Activated naive CD4-positive, alpha-beta T cell treated with Interleukin-2 at 50 U/mL for 16 hours (primary cell): ENCODE measurements at regions not wholly inside any gene's neighbourhood (a gene's known extent, or its start where the extent isn't known, plus 50 kb on each side); places are given as distances from the start of the nearest gene placed in this dataset.

Experiments used
- DNase-seq: peaks from one replicate; pipeline ENCODE4 v3.0.0-alpha.2; 2020

GRCh38 chr10:35912615-35913569 is 270.8 kb upstream of the FZD8 start:
- no peak for DNase-seq

- no peak for DNase-seq
Measured at GRCh38 chr10:35911954-35912353, 269.9 kb upstream of the FZD8 start.

DNA sequence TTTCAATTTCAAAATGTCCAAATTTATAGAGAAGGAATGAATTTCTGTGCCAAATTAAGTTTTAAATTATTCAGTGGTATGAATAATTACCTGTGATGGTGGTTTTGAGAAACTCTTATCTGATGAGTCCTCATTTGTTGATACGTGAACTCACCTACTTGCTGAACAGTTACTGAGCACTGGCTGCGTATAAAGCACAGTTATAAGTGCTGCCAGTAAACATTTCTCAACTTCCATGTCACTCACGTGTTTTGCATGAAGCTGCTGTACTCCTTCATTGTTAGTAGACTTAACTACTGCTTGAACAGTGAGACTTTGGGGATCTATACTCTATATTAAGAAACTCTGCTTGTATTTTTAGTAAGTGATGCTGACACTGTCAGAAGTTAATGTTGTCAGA is 269.1 kb upstream of the FZD8 start:
- DNase-seq = no peak

GRCh38 chr10:35910234-35910633 is 268.1 kb upstream of the FZD8 start:
- no peak for DNase-seq

DNA sequence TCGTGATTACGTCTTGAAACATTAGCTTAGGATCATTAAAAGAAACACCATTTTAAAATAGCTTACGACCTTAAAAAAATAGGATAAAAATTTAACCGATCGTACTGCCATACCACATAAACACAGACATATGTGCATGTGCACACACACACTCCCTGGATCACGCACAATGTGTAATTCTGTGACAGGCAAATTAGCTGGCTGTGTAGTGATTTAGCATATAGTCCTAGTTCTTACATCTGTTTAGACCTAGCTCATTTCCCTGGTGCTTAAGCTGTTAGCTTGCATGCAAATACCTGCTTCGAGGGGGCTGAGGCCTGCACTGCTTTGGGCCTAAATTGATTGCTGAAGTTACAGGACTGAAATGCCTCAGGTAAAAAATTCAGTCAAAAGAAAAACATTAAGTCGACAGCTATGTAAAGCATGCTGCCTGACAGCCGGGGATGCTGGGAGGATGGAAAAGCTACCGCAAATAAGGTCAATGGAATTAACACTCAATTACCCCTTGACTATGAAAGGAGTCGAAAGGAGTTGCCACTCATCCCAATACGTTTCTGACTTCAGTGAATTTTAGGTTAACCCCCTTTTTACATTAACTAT is 267.1 kb upstream of the FZD8 start:
- no peak for DNase-seq

DNA sequence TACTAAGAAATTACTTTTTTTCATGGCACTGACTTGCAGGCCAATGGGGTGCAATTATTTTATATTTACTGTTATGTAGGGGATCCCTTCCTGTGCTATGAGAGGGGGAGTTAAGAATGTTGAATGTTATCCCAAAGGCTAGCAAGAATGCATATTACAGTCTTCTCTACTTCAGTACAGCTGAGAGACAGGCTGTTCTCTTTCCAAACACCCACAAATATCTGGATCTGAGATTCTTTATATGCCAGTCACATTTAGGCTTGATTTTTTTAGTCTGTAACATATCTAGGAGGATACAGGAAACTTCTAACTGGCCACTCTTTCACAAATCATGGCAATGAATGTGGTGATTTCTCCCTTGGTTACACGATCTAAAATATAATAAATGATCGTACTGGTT is 266.4 kb upstream of the FZD8 start:
- DNase-seq = no peak

GRCh38 chr10:35907548-35907947 is 265.5 kb upstream of the FZD8 start:
- DNase-seq = no peak

DNA sequence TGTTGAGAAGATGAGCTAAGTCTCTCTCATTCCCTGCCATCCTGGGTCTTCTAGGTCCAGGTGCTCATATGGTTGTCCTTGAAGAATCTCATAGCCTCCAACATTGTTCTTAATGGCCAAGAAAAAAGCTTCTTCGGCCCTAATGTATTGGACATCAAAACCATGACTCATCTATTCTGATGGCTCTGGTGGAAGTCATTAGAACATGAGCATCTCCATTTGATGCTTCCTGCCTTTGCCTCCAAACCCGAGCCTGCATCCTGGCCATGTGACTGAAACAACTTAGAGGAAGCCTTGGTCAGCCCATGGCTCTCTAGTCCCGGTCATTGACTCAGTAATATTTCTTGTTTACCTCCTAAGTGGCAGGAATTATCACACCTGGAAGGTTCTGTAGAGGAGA is 264.1 kb upstream of the FZD8 start:
- no peak for DNase-seq

GRCh38 chr10:35903021-35903420 is 260.9 kb upstream of the FZD8 start:
- DNase-seq = no peak

- no peak for DNase-seq
Measured at GRCh38 chr10:35898716-35899440, 256.8 kb upstream of the FZD8 start.

GRCh38 chr10:35896001-35896400 is 253.9 kb upstream of the FZD8 start:
- DNase-seq = no peak

- DNase-seq = no peak
Measured at GRCh38 chr10:35895331-35895730, 253.2 kb upstream of the FZD8 start.

GRCh38 chr10:35892526-35892925 is 250.4 kb upstream of the FZD8 start:
- no peak for DNase-seq

DNA sequence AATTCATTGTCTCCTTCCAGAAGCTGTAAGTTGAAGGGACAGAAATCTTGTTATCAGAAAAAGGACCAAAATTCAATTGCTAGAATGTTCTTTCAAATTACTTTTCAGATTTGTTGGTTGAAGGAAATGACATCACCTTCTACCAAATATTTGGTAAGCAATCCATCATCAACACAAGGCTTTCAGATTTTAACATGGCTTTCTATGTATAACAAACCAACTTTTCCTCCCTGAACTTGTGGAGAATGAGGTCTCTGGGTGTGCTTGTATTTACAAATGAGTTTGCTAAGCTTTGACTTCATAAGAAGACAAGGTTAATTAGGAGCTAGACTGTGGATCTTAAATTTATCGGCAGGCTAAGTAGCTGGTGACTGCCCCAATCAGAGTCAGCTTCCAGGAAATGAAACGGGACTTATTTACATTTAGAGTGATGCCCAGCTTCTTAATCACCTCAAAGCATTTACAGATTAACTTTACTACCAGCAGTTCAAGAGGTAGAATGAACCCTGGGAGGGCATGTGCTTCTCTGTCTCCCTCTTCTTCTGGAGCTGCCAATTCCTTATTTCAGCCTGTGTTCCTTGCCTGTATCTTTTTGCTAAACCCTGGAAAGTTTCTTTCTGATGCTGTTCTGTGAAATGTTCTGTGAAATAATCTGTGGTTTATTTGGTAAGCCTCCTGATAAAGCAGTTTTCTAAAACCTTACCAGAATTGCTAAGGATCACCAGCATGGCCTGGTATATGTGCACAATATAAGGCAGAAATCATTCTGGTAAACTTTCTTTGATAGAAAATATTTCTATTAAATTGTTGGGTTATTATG is 248.8 kb upstream of the FZD8 start:
- DNase-seq = no peak

GRCh38 chr10:35889971-35890675 is 248.0 kb upstream of the FZD8 start:
- DNase-seq = no peak

GRCh38 chr10:35889226-35889625 is 247.1 kb upstream of the FZD8 start:
- DNase-seq = no peak

DNA sequence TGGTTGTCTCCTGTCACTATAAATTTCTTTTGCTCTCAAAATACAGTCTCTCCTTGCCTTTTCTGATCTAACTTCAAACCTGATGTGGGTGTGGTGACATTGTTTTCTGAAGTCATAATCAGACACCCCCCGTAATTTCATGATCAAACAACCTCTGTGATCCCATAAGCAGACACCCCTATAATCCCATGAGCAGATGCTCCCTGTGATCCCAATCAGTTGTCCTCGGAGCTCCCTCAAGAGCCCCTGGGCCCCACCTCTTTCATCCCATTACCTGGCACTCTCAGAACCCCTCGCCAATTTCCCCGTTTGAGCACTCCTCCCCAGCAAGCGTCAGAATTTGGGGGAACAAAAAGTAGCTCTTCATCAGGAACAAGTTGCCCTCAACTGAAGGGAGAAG is 246.3 kb upstream of the FZD8 start:
- DNase-seq = no peak

- no peak for DNase-seq
Measured at GRCh38 chr10:35887685-35888084, 245.6 kb upstream of the FZD8 start.

GRCh38 chr10:35885076-35885475 is 243.0 kb upstream of the FZD8 start:
- no peak for DNase-seq

GRCh38 chr10:35884657-35885071 is 242.6 kb upstream of the FZD8 start:
- DNase-seq = no peak

GRCh38 chr10:35882422-35883150 is 240.5 kb upstream of the FZD8 start:
- DNase-seq = no peak

DNA sequence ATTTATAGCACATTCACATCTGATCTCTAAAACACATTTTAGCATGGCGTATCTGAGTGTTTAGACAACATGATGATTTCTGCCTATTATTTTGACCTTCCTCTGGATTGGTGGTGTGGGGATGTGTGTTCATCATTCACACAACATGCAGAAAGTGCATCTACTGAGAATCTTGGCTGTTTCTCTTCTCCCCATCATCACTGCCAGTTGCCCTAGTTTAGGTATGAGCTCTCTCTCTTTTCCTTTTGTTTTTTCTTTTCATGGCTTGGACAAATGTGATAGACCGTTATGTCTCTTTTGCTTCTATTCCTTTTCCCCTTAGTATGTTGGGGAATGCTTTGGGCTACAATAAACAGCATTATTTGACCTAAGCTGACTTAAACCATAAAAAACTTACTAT is 239.2 kb upstream of the FZD8 start:
- no peak for DNase-seq
